ENCODE measurements at regions not wholly inside any gene's neighbourhood (a gene's known extent, or its start where the extent isn't known, plus 50 kb on each side); places are given as distances from the start of the nearest gene placed in this dataset.

- TF ChIP-seq CTCF (IDR thresholded peaks at IDR 0.05; ENCODE audit: low read length) (no peak), EZH2 (IDR thresholded peaks at IDR 0.05; ENCODE audit: borderline replicate concordance, low read length) (no peak)
Measured at GRCh38 chr3:137294839-137295238, 337.1 kb downstream of the IL20RB start.

All from OCI-LY1 (cell line).